ENCODE measurements at regions not wholly inside any gene's neighbourhood (a gene's known extent, or its start where the extent isn't known, plus 50 kb on each side); places are given as distances from the start of the nearest gene placed in this dataset.

DNA sequence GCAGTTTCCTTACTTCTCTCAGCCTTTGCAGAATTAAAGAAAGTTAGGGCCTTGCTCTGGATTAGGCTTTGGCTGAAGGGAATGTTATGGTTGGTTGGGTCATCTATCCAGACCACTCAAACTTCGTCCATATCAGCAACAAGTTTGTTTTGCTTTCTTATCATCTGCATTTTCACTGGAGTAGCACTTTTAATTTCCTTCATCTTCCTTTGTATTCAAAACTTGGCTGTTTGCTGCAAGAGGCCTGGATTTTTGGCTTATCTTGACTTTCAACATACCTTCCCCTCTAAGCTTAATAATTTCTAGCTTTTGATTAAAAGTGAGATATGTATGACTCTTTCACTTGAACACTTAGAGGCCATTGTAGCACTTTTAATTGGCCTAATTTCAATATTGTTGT is 126.7 kb upstream of the CENPE start:
- H3K27ac ChIP-seq (ENCODE audit: low read length), result no peak overlapping the region
- no CpG with 5 or more reads among the region's 1 CpG for WGBS (ENCODE audit: insufficient coverage, low lambda C conversion rate)
- no peaks in the 10 kb centered on the region for H3K9me3 ChIP-seq (ENCODE audit: control insufficient read depth, low read depth, low read length)
- H3K4me3 ChIP-seq (ENCODE audit: low read length), result no peak overlapping the region
- no peaks in the 10 kb centered on the region for H3K36me3 ChIP-seq (ENCODE audit: control insufficient read depth, insufficient read depth, low read length)
- H3K27me3 ChIP-seq (ENCODE audit: control insufficient read depth, insufficient read depth, low read length), result no peaks in the 10 kb centered on the region
- H3K4me1 ChIP-seq (ENCODE audit: control insufficient read depth, insufficient read depth, low read length), result no peaks in the 10 kb centered on the region
- DNase-seq, result no peak

DNA sequence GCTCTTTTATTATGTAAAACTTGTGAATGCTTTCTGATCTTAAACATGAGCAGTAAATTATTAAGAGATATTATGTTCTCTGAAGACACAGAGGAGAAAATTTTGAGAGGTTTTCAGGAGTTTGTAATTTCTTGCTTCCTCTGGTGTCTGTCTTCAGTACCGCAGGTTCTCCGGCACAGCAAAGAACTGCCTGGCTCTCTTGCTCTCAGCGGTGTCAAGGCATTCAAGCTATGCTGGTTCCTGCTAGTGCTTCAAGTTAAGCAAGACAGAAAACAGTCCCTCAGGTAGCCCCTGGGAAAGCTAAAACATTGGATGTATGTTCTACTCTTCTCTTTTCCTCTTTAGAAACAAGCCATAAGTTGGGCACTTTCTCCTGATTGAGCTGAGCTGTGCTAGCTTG is 120.2 kb upstream of the CENPE start:
- no peak overlapping the region for H3K4me3 ChIP-seq (ENCODE audit: low read length)
- H3K9me3 ChIP-seq (ENCODE audit: control insufficient read depth, low read depth, low read length), result no peaks in the 10 kb centered on the region
- no peaks in the 10 kb centered on the region for H3K4me1 ChIP-seq (ENCODE audit: control insufficient read depth, insufficient read depth, low read length)
- no peak for DNase-seq
- no CpG with 5 or more reads among the region's 3 CpGs for WGBS (ENCODE audit: insufficient coverage, low lambda C conversion rate)
- no peaks in the 10 kb centered on the region for H3K36me3 ChIP-seq (ENCODE audit: control insufficient read depth, insufficient read depth, low read length)
- H3K27me3 ChIP-seq (ENCODE audit: control insufficient read depth, insufficient read depth, low read length), result no peaks in the 10 kb centered on the region
- H3K27ac ChIP-seq (ENCODE audit: low read length), result no peak overlapping the region

DNA sequence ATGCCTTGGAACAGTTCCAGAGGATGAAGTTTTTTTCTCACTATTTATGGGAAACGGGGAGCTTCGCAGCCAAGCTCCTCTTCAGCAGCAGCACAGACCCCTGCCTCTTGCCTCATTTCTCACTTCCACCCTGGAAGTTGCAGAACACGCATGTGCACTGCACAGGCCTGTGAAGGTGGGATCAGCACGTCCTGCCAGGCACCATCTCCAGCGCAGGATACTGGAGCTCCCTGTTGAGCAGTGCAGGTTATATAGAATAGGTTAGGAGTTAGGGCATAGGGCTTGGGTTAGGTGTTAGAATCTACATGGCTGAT is 110.1 kb upstream of the CENPE start:
- Histone ChIP-seq H3K4me1 (ENCODE audit: control insufficient read depth, insufficient read depth, low read length) (peaks cover 11% of the 10 kb centered on the region), H3K9me3 (ENCODE audit: control insufficient read depth, low read depth, low read length) (no peaks in the 10 kb centered on the region), H3K27me3 (ENCODE audit: control insufficient read depth, insufficient read depth, low read length) (no peaks in the 10 kb centered on the region), H3K36me3 (ENCODE audit: control insufficient read depth, insufficient read depth, low read length) (no peaks in the 10 kb centered on the region), H3K4me3 (ENCODE audit: low read length) (no peak overlapping the region), H3K27ac (ENCODE audit: low read length) (no peak overlapping the region)
- DNase-seq, result no peak
- WGBS (ENCODE audit: insufficient coverage, low lambda C conversion rate), result no CpG with 5 or more reads among the region's 5 CpGs

- Histone ChIP-seq H3K27ac (ENCODE audit: low read length) (no peak overlapping the region), H3K9me3 (ENCODE audit: control insufficient read depth, low read depth, low read length) (no peaks in the 10 kb centered on the region), H3K27me3 (ENCODE audit: control insufficient read depth, insufficient read depth, low read length) (no peaks in the 10 kb centered on the region), H3K4me1 (ENCODE audit: control insufficient read depth, insufficient read depth, low read length) (peaks cover 11% of the 10 kb centered on the region), H3K4me3 (ENCODE audit: low read length) (no peak overlapping the region), H3K36me3 (ENCODE audit: control insufficient read depth, insufficient read depth, low read length) (no peaks in the 10 kb centered on the region)
- no CpG with 5 or more reads among the region's 18 CpGs for WGBS (ENCODE audit: insufficient coverage, low lambda C conversion rate)
- no peak for DNase-seq
Observed at GRCh38 chr4:103307453-103308247, 109.5 kb upstream of the CENPE start.

- Histone ChIP-seq H3K27me3 (ENCODE audit: control insufficient read depth, insufficient read depth, low read length) (no peaks in the 10 kb centered on the region), H3K27ac (ENCODE audit: low read length) (peak overlapping the region; percentile 31), H3K36me3 (ENCODE audit: control insufficient read depth, insufficient read depth, low read length) (no peaks in the 10 kb centered on the region), H3K4me3 (ENCODE audit: low read length) (peak overlapping the region; percentile 30), H3K4me1 (ENCODE audit: control insufficient read depth, insufficient read depth, low read length) (peaks cover 11% of the 10 kb centered on the region), H3K9me3 (ENCODE audit: control insufficient read depth, low read depth, low read length) (no peaks in the 10 kb centered on the region)
- WGBS (ENCODE audit: insufficient coverage, low lambda C conversion rate), result no CpG with 5 or more reads among the region's 9 CpGs
- peak; percentile 82 to 89 for DNase-seq
Observed at GRCh38 chr4:103306870-103307375, 108.8 kb upstream of the CENPE start.

- DNase-seq, result no peak
- no peaks in the 10 kb centered on the region for H3K9me3 ChIP-seq (ENCODE audit: control insufficient read depth, low read depth, low read length)
- peaks cover 11% of the 10 kb centered on the region for H3K4me1 ChIP-seq (ENCODE audit: control insufficient read depth, insufficient read depth, low read length)
- no peak overlapping the region for H3K27ac ChIP-seq (ENCODE audit: low read length)
- H3K36me3 ChIP-seq (ENCODE audit: control insufficient read depth, insufficient read depth, low read length), result no peaks in the 10 kb centered on the region
- no CpG with 5 or more reads among the region's 2 CpGs for WGBS (ENCODE audit: insufficient coverage, low lambda C conversion rate)
- no peaks in the 10 kb centered on the region for H3K27me3 ChIP-seq (ENCODE audit: control insufficient read depth, insufficient read depth, low read length)
- no peak overlapping the region for H3K4me3 ChIP-seq (ENCODE audit: low read length)
Observed at GRCh38 chr4:103305355-103305754, 107.2 kb upstream of the CENPE start.

- DNase-seq, result no peak
- Histone ChIP-seq H3K9me3 (ENCODE audit: control insufficient read depth, low read depth, low read length) (no peaks in the 10 kb centered on the region), H3K4me1 (ENCODE audit: control insufficient read depth, insufficient read depth, low read length) (peaks cover 11% of the 10 kb centered on the region), H3K27me3 (ENCODE audit: control insufficient read depth, insufficient read depth, low read length) (no peaks in the 10 kb centered on the region), H3K4me3 (ENCODE audit: low read length) (no peak overlapping the region), H3K27ac (ENCODE audit: low read length) (no peak overlapping the region), H3K36me3 (ENCODE audit: control insufficient read depth, insufficient read depth, low read length) (no peaks in the 10 kb centered on the region)
Observed at GRCh38 chr4:103303011-103303410, 104.9 kb upstream of the CENPE start.

DNA sequence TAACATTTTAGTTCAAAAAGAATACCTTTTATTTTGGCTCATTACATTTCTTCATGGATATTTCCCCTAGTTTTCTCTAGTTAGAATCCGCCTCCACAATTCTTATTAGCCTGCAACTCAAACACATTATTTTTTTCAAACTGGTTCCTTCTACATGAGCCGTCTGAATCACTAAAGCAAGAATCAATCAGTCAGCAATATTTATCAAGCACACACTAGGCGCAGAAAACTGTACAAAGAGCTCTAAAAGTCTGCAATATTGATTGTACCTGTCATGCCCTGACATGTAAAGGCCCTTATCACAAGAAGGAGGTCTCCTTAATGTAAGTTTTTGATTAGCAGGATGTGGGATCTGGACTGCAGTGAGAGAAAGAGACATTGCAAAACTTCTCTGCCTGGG is 94.8 kb upstream of the CENPE start:
- no peak overlapping the region for H3K4me3 ChIP-seq (ENCODE audit: low read length)
- DNase-seq, result no peak
- H3K27ac ChIP-seq (ENCODE audit: low read length), result no peak overlapping the region
- no peaks in the 10 kb centered on the region for H3K27me3 ChIP-seq (ENCODE audit: control insufficient read depth, insufficient read depth, low read length)
- no peaks in the 10 kb centered on the region for H3K4me1 ChIP-seq (ENCODE audit: control insufficient read depth, insufficient read depth, low read length)
- 100% methylated on average over 2 of the region's 3 CpGs for WGBS (ENCODE audit: insufficient coverage, low lambda C conversion rate)
- H3K9me3 ChIP-seq (ENCODE audit: control insufficient read depth, low read depth, low read length), result no peaks in the 10 kb centered on the region
- no peaks in the 10 kb centered on the region for H3K36me3 ChIP-seq (ENCODE audit: control insufficient read depth, insufficient read depth, low read length)

DNA sequence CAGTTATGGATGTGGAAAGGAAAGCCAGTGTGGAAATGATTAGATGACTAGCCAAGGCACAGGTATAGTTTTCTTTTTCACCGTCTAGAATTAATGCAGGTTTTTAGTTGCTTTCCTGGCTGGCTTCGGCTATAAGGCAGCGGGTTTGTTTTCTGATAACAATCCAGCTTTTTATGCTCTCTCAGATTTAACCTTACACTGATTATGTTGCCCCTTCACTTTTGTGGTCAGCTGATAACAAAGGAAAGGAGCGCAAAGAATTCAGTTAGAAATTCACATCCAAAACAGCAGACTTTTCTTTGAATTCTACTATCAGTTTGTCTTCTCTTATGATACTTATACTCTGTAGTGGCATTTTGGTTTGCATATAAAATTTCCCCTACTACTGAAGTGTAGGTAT is 94.2 kb upstream of the CENPE start:
- Histone ChIP-seq H3K27me3 (ENCODE audit: control insufficient read depth, insufficient read depth, low read length) (no peaks in the 10 kb centered on the region), H3K9me3 (ENCODE audit: control insufficient read depth, low read depth, low read length) (no peaks in the 10 kb centered on the region), H3K4me3 (ENCODE audit: low read length) (no peak overlapping the region), H3K4me1 (ENCODE audit: control insufficient read depth, insufficient read depth, low read length) (no peaks in the 10 kb centered on the region), H3K27ac (ENCODE audit: low read length) (no peak overlapping the region), H3K36me3 (ENCODE audit: control insufficient read depth, insufficient read depth, low read length) (no peaks in the 10 kb centered on the region)
- no peak for DNase-seq
- WGBS (ENCODE audit: insufficient coverage, low lambda C conversion rate), result no CpG with 5 or more reads among the region's 4 CpGs

- Histone ChIP-seq H3K27me3 (ENCODE audit: control insufficient read depth, insufficient read depth, low read length) (no peaks in the 10 kb centered on the region), H3K4me3 (ENCODE audit: low read length) (no peak overlapping the region), H3K36me3 (ENCODE audit: control insufficient read depth, insufficient read depth, low read length) (no peaks in the 10 kb centered on the region), H3K9me3 (ENCODE audit: control insufficient read depth, low read depth, low read length) (no peaks in the 10 kb centered on the region), H3K27ac (ENCODE audit: low read length) (no peak overlapping the region), H3K4me1 (ENCODE audit: control insufficient read depth, insufficient read depth, low read length) (no peaks in the 10 kb centered on the region)
- WGBS (ENCODE audit: insufficient coverage, low lambda C conversion rate), result 83% methylated on average over 1 of the region's 1 CpG
- DNase-seq, result no peak
Observed at GRCh38 chr4:103289186-103289585, 91.0 kb upstream of the CENPE start.

DNA sequence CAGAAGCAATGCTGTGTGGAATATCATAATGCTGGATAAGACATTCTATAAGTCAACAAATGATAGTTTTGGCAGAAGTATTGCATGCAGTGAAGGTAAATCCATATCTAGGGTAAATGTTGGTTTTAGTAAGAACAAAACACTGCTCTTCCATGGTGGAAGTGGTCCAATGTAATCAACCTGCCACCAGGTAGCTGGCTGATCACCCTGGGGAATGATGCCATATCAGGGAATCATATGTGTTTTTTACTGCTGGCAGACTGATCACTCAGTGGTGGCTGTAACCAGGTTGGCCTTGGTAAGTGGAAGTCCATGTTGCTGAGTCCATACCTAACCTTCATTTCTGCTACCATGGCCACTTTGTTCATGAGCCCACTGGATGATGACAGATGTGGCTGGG is 74.0 kb upstream of the CENPE start:
- no peaks in the 10 kb centered on the region for H3K4me1 ChIP-seq (ENCODE audit: control insufficient read depth, insufficient read depth, low read length)
- no peak for DNase-seq
- no peak overlapping the region for H3K4me3 ChIP-seq (ENCODE audit: low read length)
- H3K27me3 ChIP-seq (ENCODE audit: control insufficient read depth, insufficient read depth, low read length), result no peaks in the 10 kb centered on the region
- no peaks in the 10 kb centered on the region for H3K9me3 ChIP-seq (ENCODE audit: control insufficient read depth, low read depth, low read length)
- H3K36me3 ChIP-seq (ENCODE audit: control insufficient read depth, insufficient read depth, low read length), result no peaks in the 10 kb centered on the region
- H3K27ac ChIP-seq (ENCODE audit: low read length), result no peak overlapping the region

All from large intestine (tissue), 3 donors.